Mucosa of stomach (tissue), 1 donor: ENCODE measurements at regions not wholly inside any gene's neighbourhood (a gene's known extent, or its start where the extent isn't known, plus 50 kb on each side); places are given as distances from the start of the nearest gene placed in this dataset.

ENCODE experiments used
- H3K27me3 ChIP-seq: one replicate; pipeline ENCODE4 v1.7.0; 2013; ENCODE audit warnings: mild to moderate bottlenecking, low read length; ENCODE audit not compliant: control insufficient read depth, insufficient read depth
- H3K36me3 ChIP-seq: one replicate; pipeline ENCODE4 v1.7.0; 2013; ENCODE audit warnings: low read length; ENCODE audit not compliant: control insufficient read depth, insufficient read depth
- H3K4me1 ChIP-seq: one replicate; pipeline ENCODE4 v1.7.0; 2013; ENCODE audit warnings: mild to moderate bottlenecking, low read length; ENCODE audit not compliant: control insufficient read depth, insufficient read depth
- H3K4me3 ChIP-seq: one replicate; pipeline ENCODE4 v1.7.0; 2013; ENCODE audit warnings: low read length
- H3K9ac ChIP-seq: one replicate; pipeline ENCODE4 v1.7.0; 2013; ENCODE audit warnings: mild to moderate bottlenecking, low read length, moderate library complexity
- H3K9me3 ChIP-seq: one replicate; pipeline ENCODE4 v1.7.0; 2013; ENCODE audit warnings: mild to moderate bottlenecking, low read length, moderate library complexity; ENCODE audit not compliant: control insufficient read depth
- donor health status: Pancreatic carcinoma.

GRCh38 chr13:62250501-62251201, 835.0 kb upstream of the PCDH20 start:
- Histone ChIP-seq H3K9ac (no peak overlapping the region), H3K4me3 (no peak overlapping the region), H3K36me3 (no peaks in the 10 kb centered on the region), H3K4me1 (no peaks in the 10 kb centered on the region), H3K9me3 (no peaks in the 10 kb centered on the region), H3K27me3 (no peaks in the 10 kb centered on the region)

GRCh38 chr13:62246581-62246980, 830.9 kb upstream of the PCDH20 start:
- Histone ChIP-seq H3K9ac (no peak overlapping the region), H3K4me3 (no peak overlapping the region), H3K36me3 (no peaks in the 10 kb centered on the region), H3K27me3 (no peaks in the 10 kb centered on the region), H3K4me1 (no peaks in the 10 kb centered on the region), H3K9me3 (no peaks in the 10 kb centered on the region)

- H3K4me3 ChIP-seq: no peak overlapping the region
- H3K9ac ChIP-seq: no peak overlapping the region
- no peaks in the 10 kb centered on the region for H3K27me3 ChIP-seq
- no peaks in the 10 kb centered on the region for H3K4me1 ChIP-seq
- H3K36me3 ChIP-seq: no peaks in the 10 kb centered on the region
- no peaks in the 10 kb centered on the region for H3K9me3 ChIP-seq
Observed at GRCh38 chr13:62243106-62243505, 827.5 kb upstream of the PCDH20 start.

- Histone ChIP-seq H3K36me3 (no peaks in the 10 kb centered on the region), H3K27me3 (no peaks in the 10 kb centered on the region), H3K4me3 (no peak overlapping the region), H3K4me1 (no peaks in the 10 kb centered on the region), H3K9me3 (no peaks in the 10 kb centered on the region), H3K9ac (no peak overlapping the region)
Observed at GRCh38 chr13:62234780-62235440, 819.3 kb upstream of the PCDH20 start.

- no peaks in the 10 kb centered on the region for H3K27me3 ChIP-seq
- no peaks in the 10 kb centered on the region for H3K4me1 ChIP-seq
- H3K4me3 ChIP-seq: no peak overlapping the region
- H3K9me3 ChIP-seq: no peaks in the 10 kb centered on the region
- no peaks in the 10 kb centered on the region for H3K36me3 ChIP-seq
- no peak overlapping the region for H3K9ac ChIP-seq
Observed at GRCh38 chr13:62210951-62211350, 795.3 kb upstream of the PCDH20 start.

- H3K36me3 ChIP-seq: no peaks in the 10 kb centered on the region
- H3K9me3 ChIP-seq: no peaks in the 10 kb centered on the region
- no peak overlapping the region for H3K9ac ChIP-seq
- H3K4me1 ChIP-seq: no peaks in the 10 kb centered on the region
- no peaks in the 10 kb centered on the region for H3K27me3 ChIP-seq
- H3K4me3 ChIP-seq: no peak overlapping the region
Observed at GRCh38 chr13:62209529-62209928, 793.9 kb upstream of the PCDH20 start.

GRCh38 chr13:62207388-62207787, 791.7 kb upstream of the PCDH20 start:
- Histone ChIP-seq H3K4me1 (no peaks in the 10 kb centered on the region), H3K9me3 (no peaks in the 10 kb centered on the region), H3K27me3 (no peaks in the 10 kb centered on the region), H3K9ac (no peak overlapping the region), H3K36me3 (no peaks in the 10 kb centered on the region), H3K4me3 (no peak overlapping the region)

GRCh38 chr13:62206165-62206564, 790.5 kb upstream of the PCDH20 start:
- no peaks in the 10 kb centered on the region for H3K27me3 ChIP-seq
- H3K4me3 ChIP-seq: no peak overlapping the region
- H3K9me3 ChIP-seq: no peaks in the 10 kb centered on the region

GRCh38 chr13:62205273-62205672, 789.6 kb upstream of the PCDH20 start:
- no peak overlapping the region for H3K9ac ChIP-seq
- H3K4me3 ChIP-seq: no peak overlapping the region
- no peaks in the 10 kb centered on the region for H3K36me3 ChIP-seq
- no peaks in the 10 kb centered on the region for H3K27me3 ChIP-seq
- H3K9me3 ChIP-seq: no peaks in the 10 kb centered on the region
- H3K4me1 ChIP-seq: no peaks in the 10 kb centered on the region

More at GRCh38 chr13:62206165-62206564, 790.5 kb upstream of the PCDH20 start:
- Histone ChIP-seq H3K36me3 (no peaks in the 10 kb centered on the region), H3K9ac (no peak overlapping the region), H3K4me1 (no peaks in the 10 kb centered on the region)

GRCh38 chr13:62194371-62194770, 778.7 kb upstream of the PCDH20 start:
- Histone ChIP-seq H3K27me3 (no peaks in the 10 kb centered on the region), H3K9me3 (no peaks in the 10 kb centered on the region), H3K36me3 (no peaks in the 10 kb centered on the region), H3K9ac (no peak overlapping the region), H3K4me1 (no peaks in the 10 kb centered on the region), H3K4me3 (no peak overlapping the region)

GRCh38 chr13:62193919-62194318, 778.3 kb upstream of the PCDH20 start:
- H3K4me1 ChIP-seq: no peaks in the 10 kb centered on the region
- no peak overlapping the region for H3K9ac ChIP-seq
- H3K9me3 ChIP-seq: no peaks in the 10 kb centered on the region
- no peaks in the 10 kb centered on the region for H3K36me3 ChIP-seq
- no peaks in the 10 kb centered on the region for H3K27me3 ChIP-seq
- H3K4me3 ChIP-seq: no peak overlapping the region

GRCh38 chr13:62185631-62186255, 770.1 kb upstream of the PCDH20 start:
- no peak overlapping the region for H3K9ac ChIP-seq
- H3K9me3 ChIP-seq: no peaks in the 10 kb centered on the region
- H3K4me3 ChIP-seq: no peak overlapping the region
- no peaks in the 10 kb centered on the region for H3K4me1 ChIP-seq
- H3K27me3 ChIP-seq: no peaks in the 10 kb centered on the region
- no peaks in the 10 kb centered on the region for H3K36me3 ChIP-seq
